ENCODE measurements at regions not wholly inside any gene's neighbourhood (a gene's known extent, or its start where the extent isn't known, plus 50 kb on each side); places are given as distances from the start of the nearest gene placed in this dataset.

- TF ChIP-seq, protein P1, sequence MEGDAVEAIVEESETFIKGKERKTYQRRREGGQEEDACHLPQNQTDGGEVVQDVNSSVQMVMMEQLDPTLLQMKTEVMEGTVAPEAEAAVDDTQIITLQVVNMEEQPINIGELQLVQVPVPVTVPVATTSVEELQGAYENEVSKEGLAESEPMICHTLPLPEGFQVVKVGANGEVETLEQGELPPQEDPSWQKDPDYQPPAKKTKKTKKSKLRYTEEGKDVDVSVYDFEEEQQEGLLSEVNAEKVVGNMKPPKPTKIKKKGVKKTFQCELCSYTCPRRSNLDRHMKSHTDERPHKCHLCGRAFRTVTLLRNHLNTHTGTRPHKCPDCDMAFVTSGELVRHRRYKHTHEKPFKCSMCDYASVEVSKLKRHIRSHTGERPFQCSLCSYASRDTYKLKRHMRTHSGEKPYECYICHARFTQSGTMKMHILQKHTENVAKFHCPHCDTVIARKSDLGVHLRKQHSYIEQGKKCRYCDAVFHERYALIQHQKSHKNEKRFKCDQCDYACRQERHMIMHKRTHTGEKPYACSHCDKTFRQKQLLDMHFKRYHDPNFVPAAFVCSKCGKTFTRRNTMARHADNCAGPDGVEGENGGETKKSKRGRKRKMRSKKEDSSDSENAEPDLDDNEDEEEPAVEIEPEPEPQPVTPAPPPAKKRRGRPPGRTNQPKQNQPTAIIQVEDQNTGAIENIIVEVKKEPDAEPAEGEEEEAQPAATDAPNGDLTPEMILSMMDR (IDR thresholded peaks at IDR 0.05; ENCODE audit: insufficient read depth, low read length, poor library complexity, severe bottlenecking) = no peak
- TF ChIP-seq EZH2phosphoT487 (conservative IDR thresholded peaks at IDR 0.05; ENCODE audit: low read length) = no peak
Observed at GRCh38 chr7:98719396-98719795, 102.3 kb downstream of the NPTX2 start.

Measured in SU-DHL-6 (cell line).